Ascending aorta (tissue), 2 donors: ENCODE measurements at regions not wholly inside any gene's neighbourhood (a gene's known extent, or its start where the extent isn't known, plus 50 kb on each side); places are given as distances from the start of the nearest gene placed in this dataset.

Source experiments
- DNase-seq, 2 donors: peaks; one replicate each; pipeline ENCODE4 v3.0.0-alpha.2; 2019; ENCODE audit warnings: low spot score in 2 of 2
- H3K27ac ChIP-seq, 2 donors: fragments of 200-600 bp; sonication (generic); one replicate each; pipeline ENCODE4 v1.5.1; 2016 to 2017; ENCODE audit warnings: mild to moderate bottlenecking in 1 of 2
- H3K27me3 ChIP-seq: fragments of 200-600 bp; sonication (generic); one replicate; pipeline ENCODE4 v1.5.1; 2017
- H3K36me3 ChIP-seq, 2 donors: fragments of 200-600 bp; sonication (generic); one replicate each; pipeline ENCODE4 v1.5.1; 2016
- H3K4me1 ChIP-seq, 2 donors: fragments of 200-600 bp; sonication (generic); one replicate each; pipeline ENCODE4 v1.5.1; 2016 to 2017; ENCODE audit warnings: mild to moderate bottlenecking in 1 of 2
- H3K4me3 ChIP-seq, 2 donors: fragments of 200-600 bp; sonication (generic); one replicate each; pipeline ENCODE4 v1.5.1; 2016 to 2017; ENCODE audit warnings: mild to moderate bottlenecking in 1 of 2
- H3K9me3 ChIP-seq, 2 donors: fragments of 200-600 bp; sonication (generic); one replicate each; pipeline ENCODE4 v1.5.1; 2016
- CTCF ChIP-seq, 3 experiments: fragments of 200-600 bp in 2 of 3; fragments of 450-650 bp in 1 of 3; sonication (generic) in 2 of 3; IDR thresholded peaks; one replicate each; pipeline ENCODE4 v1.5.1; 2016 to 2019; ENCODE audit warnings: antibody characterized with exemption in 3 of 3, mild to moderate bottlenecking in 1 of 3, moderate library complexity in 1 of 3
- intact Hi-C: fragments of 100-400 bp; cut with DNase I; formaldehyde crosslinking; loops from one replicate; pipeline ENCODE4 v1.15.1; 2023

- Histone ChIP-seq H3K27ac (no peak overlapping the region), H3K27me3 (no peaks in the 10 kb centered on the region), H3K36me3 (no peaks in the 10 kb centered on the region), H3K4me1 (no peaks in the 10 kb centered on the region), H3K9me3 (no peaks in the 10 kb centered on the region), H3K4me3 (no peak overlapping the region)
- intact Hi-C loops: no loop called here
- TF ChIP-seq CTCF (IDR thresholded peaks at IDR 0.05): no peak
- DNase-seq: no peak
Observed at GRCh38 chr10:60459701-60460457, 70.2 kb upstream of the ANK3 start.

- Histone ChIP-seq H3K27ac (no peak overlapping the region), H3K4me1 (no peaks in the 10 kb centered on the region), H3K27me3 (no peaks in the 10 kb centered on the region), H3K4me3 (no peak overlapping the region), H3K36me3 (no peaks in the 10 kb centered on the region), H3K9me3 (no peaks in the 10 kb centered on the region)
- DNase-seq: no peak
- TF ChIP-seq CTCF (IDR thresholded peaks at IDR 0.05): no peak
- intact Hi-C loops: no loop called here
Observed at GRCh38 chr10:60456053-60456452, 66.4 kb upstream of the ANK3 start.

GRCh38 chr10:60454336-60454735, 64.7 kb upstream of the ANK3 start:
- no peak for DNase-seq
- Histone ChIP-seq H3K27ac (no peak overlapping the region), H3K4me1 (no peaks in the 10 kb centered on the region), H3K27me3 (no peaks in the 10 kb centered on the region), H3K36me3 (no peaks in the 10 kb centered on the region), H3K4me3 (no peak overlapping the region), H3K9me3 (no peaks in the 10 kb centered on the region)
- no peak for TF ChIP-seq CTCF (IDR thresholded peaks at IDR 0.05)
- intact Hi-C loops: no loop called here

- H3K27ac ChIP-seq: no peak overlapping the region
- no peak for DNase-seq
- H3K4me1 ChIP-seq: peaks cover under 1 to 5% of the 10 kb centered on the region in 2 donors
- no peaks in the 10 kb centered on the region for H3K36me3 ChIP-seq
- H3K9me3 ChIP-seq: no peaks in the 10 kb centered on the region
- intact Hi-C loops: no loop called here
- H3K27me3 ChIP-seq: no peaks in the 10 kb centered on the region
- no peak for TF ChIP-seq CTCF (IDR thresholded peaks at IDR 0.05)
- H3K4me3 ChIP-seq: no peak overlapping the region
Observed at GRCh38 chr10:60453036-60453435, 63.4 kb upstream of the ANK3 start.

GRCh38 chr10:60450291-60450690, 60.6 kb upstream of the ANK3 start:
- no peak for TF ChIP-seq CTCF (IDR thresholded peaks at IDR 0.05)
- H3K4me3 ChIP-seq: no peak overlapping the region
- no peaks in the 10 kb centered on the region for H3K36me3 ChIP-seq
- H3K9me3 ChIP-seq: no peaks in the 10 kb centered on the region
- no peaks in the 10 kb centered on the region for H3K27me3 ChIP-seq
- H3K27ac ChIP-seq: no peak overlapping the region
- peaks cover 5 to 25% of the 10 kb centered on the region in 2 donors for H3K4me1 ChIP-seq
- no peak for DNase-seq
- intact Hi-C loops: no loop called here
